ENCODE measurements at regions not wholly inside any gene's neighbourhood (a gene's known extent, or its start where the extent isn't known, plus 50 kb on each side); places are given as distances from the start of the nearest gene placed in this dataset.

GRCh38 chr22:47391169-47392053 is 629.0 kb downstream of the TBC1D22A start:
- no peak for TF ChIP-seq CTCF (conservative IDR thresholded peaks at IDR 0.05; ENCODE audit: low read depth, low read length)
- TF ChIP-seq POLR2A (IDR thresholded peaks at IDR 0.05; ENCODE audit: low read depth, low read length): no peak
- TF ChIP-seq CEBPB (IDR thresholded peaks at IDR 0.05; ENCODE audit: low read depth, low read length): no peak
- TF ChIP-seq SMC3 (IDR thresholded peaks at IDR 0.05; ENCODE audit: low read depth, low read length): no peak
- no peak for TF ChIP-seq RCOR1 (IDR thresholded peaks at IDR 0.05; ENCODE audit: insufficient replicate concordance, low read length)
- no peak for TF ChIP-seq FOS (IDR thresholded peaks at IDR 0.05; ENCODE audit: low read depth, low read length)

All from IMR-90 (cell line).